ENCODE measurements at regions not wholly inside any gene's neighbourhood (a gene's known extent, or its start where the extent isn't known, plus 50 kb on each side); places are given as distances from the start of the nearest gene placed in this dataset.
A peak's percentile ranks its signal among the peaks of the same experiment; 100 is the strongest.
"Not testable (repeated sequence)": the region's sequence is repeated elsewhere in the genome, so short reads cannot be mapped to it uniquely, and the experiment has no call there.

DNA sequence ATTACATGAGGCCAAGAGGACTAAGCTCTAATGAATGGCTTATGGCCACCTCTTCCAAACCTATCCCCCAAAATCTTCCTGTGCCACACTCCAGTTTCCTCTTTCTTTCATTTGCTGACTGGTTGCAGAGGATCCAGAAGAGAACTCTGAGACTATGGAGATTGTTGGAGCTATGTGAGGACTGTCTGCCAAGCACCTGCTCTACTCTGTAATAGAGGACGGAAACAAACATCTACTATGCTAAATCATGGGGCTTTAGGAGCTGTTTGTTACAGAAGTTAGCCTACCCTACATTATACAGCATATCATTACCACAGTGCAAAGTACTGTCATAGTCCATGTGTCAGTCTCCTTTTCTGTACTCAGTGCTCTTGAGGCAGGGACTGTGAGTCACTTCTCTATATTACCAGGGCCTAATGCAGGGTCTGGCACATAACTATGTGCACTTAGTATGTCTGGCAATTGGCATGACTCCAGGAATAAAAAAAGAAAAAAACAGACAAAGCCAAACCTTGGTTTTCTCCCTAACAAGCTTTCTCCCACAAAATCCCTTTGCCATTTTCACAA is 95.1 kb downstream of the RPAP3 start:
- DNase-seq (ENCODE audit: low read depth), result no peak

GRCh38 chr12:47609806-47610205 is 96.0 kb downstream of the RPAP3 start:
- no peak for DNase-seq (ENCODE audit: low read depth)

- not testable (repeated sequence) for DNase-seq (ENCODE audit: low read depth)
Measured at GRCh38 chr12:47608671-47609070, 97.2 kb downstream of the RPAP3 start.

- no peak for DNase-seq (ENCODE audit: low read depth)
Measured at GRCh38 chr12:47604221-47604873, 101.5 kb downstream of the RPAP3 start.

GRCh38 chr12:47602949-47603558 is 102.8 kb downstream of the RPAP3 start:
- DNase-seq (ENCODE audit: low read depth), result no peak

GRCh38 chr12:47602325-47602724 is 103.5 kb downstream of the RPAP3 start:
- no peak for DNase-seq (ENCODE audit: low read depth)

DNA sequence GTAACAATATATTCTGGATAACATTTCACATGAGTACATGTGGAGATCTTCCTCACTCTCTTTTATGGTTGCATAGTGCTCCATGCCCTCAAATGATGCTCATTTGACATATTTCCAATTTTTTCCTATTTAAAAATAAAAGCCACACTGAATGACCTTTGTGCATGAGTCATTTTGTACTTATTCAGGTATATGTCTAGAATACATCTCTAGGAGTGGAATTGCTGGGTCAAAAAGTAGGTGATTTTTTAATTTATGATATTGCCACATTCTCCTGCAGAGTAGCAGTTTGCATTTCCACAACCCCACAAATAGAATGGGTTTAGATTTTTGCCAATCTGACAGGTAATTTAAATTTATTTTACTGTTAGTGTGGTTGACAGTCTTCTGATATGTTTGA is 104.8 kb downstream of the RPAP3 start:
- no peak for DNase-seq (ENCODE audit: low read depth)

- no peak for DNase-seq (ENCODE audit: low read depth)
Measured at GRCh38 chr12:47591795-47592194, 114.0 kb downstream of the RPAP3 start.

- peak; percentile 12 for DNase-seq (ENCODE audit: low read depth)
Measured at GRCh38 chr12:47591361-47591791, 114.5 kb downstream of the RPAP3 start.

GRCh38 chr12:47590771-47591360 is 115.0 kb downstream of the RPAP3 start:
- DNase-seq (ENCODE audit: low read depth), result no peak

GRCh38 chr12:47586952-47587669 is 118.7 kb downstream of the RPAP3 start:
- no peak for DNase-seq (ENCODE audit: low read depth)

DNA sequence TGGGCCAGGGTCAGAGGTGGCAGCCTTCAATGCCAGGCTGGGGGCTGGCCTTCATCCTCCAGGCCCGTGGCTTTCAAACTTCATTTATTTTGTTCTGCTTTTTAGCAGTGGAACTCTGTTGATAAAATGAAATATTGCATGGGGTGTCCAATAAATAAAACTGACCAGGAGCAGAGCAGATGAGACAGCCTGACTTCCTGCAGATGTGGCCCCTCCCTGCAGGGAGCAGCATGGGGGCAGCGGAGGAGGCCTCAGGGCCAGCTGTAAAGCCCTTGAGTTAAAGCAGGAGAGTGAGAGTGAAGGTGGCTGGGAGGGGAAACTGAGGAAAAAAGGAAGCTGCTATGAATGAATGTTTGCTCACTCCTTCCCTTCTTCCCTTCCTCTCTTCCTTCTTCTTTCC is 120.3 kb downstream of the RPAP3 start:
- no peak for DNase-seq (ENCODE audit: low read depth)

DNA sequence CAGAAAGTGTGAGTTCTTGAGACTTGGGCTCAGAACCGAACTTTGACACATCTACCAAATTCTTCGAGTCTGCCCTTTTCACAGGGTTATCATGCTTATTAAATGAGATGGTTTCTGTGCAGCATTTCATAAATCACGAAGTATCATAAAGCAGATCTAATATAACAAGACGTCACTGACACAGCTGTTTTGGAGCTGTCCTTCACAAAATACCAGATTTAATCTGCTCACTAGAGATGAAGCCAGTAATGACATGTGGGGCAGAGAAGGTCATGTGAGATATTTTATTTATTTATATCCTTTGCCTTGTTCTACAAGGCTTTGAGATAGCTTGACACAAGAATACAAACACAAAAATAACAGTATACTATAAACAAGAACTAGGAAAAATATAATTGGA is 127.0 kb downstream of the RPAP3 start:
- DNase-seq (ENCODE audit: low read depth), result no peak

DNA sequence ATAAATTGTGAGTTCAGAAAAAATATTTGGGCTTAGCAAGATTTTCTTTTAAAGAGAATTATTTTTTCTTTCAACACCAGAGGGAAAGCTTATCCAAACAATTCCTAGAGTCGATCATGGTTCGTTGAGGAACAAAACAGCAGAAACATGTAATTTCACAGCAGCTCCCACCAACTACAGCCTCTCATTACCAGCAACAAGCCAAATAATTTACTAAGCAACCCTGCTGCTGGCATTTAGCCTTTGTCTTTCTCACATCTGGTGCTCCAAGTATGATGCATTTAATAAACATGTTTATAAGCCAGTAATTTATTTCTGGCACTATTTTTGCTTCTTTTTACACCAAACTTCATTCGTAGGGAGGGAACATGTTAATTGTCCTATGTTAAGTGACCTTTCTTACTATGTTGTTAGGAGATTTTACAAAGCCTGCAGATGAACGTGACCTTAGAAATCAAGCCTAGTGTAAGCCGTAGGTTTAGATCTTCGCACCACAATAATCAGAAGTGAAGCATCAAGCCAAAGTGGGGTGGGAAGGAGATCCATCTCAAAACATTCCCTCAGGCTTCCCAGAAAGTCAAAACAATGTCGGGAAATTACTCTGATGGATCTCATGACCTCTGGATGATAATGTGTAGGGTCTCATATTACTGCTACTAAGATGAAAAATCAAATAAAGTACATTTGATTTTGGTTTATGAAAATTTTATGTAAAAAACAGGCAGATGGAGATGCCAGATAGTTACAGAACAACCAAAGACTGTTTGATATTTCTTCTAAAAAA is 128.4 kb downstream of the RPAP3 start:
- no peak for DNase-seq (ENCODE audit: low read depth)

- no peak for DNase-seq (ENCODE audit: low read depth)
Measured at GRCh38 chr12:47576289-47576945, 129.4 kb downstream of the RPAP3 start.

DNA sequence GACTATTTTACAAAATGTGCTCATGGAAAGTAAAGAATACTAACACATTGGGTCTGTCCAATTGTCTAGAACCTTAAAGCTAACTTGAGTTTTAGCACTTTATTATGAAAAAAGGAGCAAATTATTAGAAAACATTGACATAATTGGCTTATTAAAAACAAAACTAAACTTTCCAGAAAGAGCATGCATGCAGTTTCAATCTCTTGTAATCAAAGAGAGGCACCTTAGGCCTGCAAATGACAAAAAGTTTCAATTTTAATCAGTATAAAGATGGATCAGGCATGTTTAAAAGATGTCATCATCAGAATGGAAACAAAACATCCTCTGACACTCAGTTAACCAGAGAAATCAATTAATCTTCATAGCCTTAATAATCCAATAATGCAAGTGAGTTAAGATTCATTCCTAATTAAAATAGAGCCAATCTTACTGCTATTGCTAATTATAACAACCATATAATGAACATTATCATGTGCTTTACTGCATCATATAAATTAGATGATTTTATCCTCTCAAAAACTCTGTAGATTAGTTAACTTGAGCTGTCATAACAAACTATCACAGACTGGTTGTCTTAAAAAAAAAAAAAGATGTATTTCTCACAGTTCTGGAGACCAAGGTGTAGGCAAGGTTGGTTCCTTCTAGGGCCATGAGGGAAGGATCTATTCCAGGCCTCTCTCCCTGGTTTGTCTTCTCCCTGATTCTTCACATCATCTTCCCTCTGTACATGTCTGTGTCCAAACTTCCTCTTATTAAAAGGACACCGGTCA is 131.4 kb downstream of the RPAP3 start:
- DNase-seq (ENCODE audit: low read depth), result no peak

DNA sequence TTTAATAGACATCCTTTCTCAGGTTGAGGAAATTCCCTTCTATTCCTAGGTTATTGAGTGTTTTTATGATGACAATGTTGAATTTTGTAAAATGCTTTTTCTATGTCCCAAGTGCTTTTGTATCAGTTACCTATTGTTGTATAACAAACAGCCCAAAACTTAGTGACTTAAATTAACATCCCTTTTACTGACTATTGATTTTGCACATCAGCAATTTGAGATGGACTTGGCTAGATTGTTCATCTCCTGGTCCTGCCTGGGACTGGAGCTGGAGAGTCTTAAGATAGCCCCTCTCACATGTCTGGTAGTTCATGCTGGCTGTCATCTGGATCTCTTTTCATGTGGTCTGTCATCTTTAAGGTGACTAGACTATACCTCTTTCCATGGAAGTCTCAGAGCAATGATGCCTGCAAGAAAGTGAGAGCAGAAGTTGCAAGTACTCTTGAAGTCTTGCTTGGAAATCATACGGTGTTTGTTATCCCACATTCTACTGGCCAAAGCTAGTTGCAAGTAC is 132.6 kb downstream of the RPAP3 start:
- no peak for DNase-seq (ENCODE audit: low read depth)

GRCh38 chr12:47570151-47570550 is 135.7 kb downstream of the RPAP3 start:
- no peak for DNase-seq (ENCODE audit: low read depth)

DNA sequence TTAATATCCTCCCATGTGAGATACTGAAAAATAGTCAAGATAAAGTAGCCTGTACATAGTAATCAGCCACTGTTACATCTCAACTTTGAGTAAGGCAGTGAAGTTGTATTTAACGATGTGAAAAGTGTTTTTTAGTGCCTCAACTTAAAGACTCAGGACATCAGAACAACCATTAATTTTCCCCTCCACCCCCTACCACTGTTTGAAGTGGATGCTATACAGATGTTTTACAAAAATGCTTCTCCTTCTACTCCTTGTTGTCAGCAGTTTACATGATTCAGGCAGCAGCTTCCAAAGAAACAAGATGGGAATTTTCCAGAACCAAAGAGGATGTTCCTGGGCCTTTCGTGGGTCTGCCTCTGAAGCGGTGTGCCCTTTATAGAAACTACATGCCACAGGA is 143.6 kb downstream of the RPAP3 start:
- no peak for DNase-seq (ENCODE audit: low read depth)

GRCh38 chr12:47561746-47562145 is 144.1 kb downstream of the RPAP3 start:
- DNase-seq (ENCODE audit: low read depth), result peak; percentile 12

All from GM04504 (cell line).